ENCODE measurements at regions not wholly inside any gene's neighbourhood (a gene's known extent, or its start where the extent isn't known, plus 50 kb on each side); places are given as distances from the start of the nearest gene placed in this dataset.
"Not testable (repeated sequence)": the region's sequence is repeated elsewhere in the genome, so short reads cannot be mapped to it uniquely, and the experiment has no call there.

DNA sequence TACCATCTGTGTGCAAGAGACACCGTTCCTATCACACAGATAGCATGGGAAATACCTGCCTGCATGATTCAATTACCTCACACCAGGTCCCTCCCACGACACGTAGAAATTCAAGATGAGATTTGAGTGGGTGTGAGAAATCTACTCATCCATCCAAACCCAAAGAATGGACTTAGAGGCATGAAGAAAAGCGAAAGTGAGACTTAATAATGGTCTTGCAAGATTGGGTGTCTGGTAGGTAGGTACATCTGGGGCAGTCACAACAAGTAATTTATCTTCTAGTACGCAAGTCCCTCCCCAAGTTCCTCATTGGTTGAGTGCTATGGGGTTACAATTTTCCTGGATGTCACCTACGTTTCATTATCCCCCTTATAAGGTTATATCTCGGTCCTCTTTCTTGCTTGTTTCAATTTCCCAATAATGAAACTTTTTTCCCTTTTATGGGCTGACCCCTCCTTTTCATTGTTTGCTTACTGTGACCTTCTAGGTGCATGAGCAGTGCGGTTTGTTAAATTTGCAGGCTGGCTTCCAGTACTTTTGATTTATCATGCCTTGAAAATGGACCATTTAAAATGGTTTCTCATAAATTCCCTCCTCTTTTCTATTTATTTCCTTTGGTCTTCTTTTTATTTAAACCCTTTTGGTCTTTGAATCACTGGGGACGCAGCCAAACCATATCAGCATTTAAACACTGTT lies 63.1 kb upstream of the ZNF658 start:
- H3K9me3 Mint-ChIP-seq; H3K9me3 ChIP-seq (ENCODE audit: control insufficient read depth in 1 of 2, insufficient read depth in 1 of 2, low read length in 2 of 2); H3K36me3 Mint-ChIP-seq (ENCODE audit: low read depth); H3K4me3 Mint-ChIP-seq; intact Hi-C loops (cut with DNase I, micrococcal nuclease); H3K36me3 ChIP-seq (ENCODE audit: insufficient read depth, low read length); H3K27ac ChIP-seq (ENCODE audit: low read depth in 1 of 2, low read length in 2 of 2); H3K27ac Mint-ChIP-seq; ATAC-seq (ENCODE audit: poor library complexity); H3K4me1 ChIP-seq (ENCODE audit: insufficient read depth, low read length); H3K27me3 Mint-ChIP-seq; DNase-seq; H3K27me3 ChIP-seq (ENCODE audit: control insufficient read depth in 1 of 2, insufficient read depth in 2 of 2, low read length in 2 of 2); CTCF ChIA-PET; H3K4me3 ChIP-seq (ENCODE audit: low read length); POLR2A ChIA-PET; H3K4me1 Mint-ChIP-seq (ENCODE audit: low read depth): not testable (repeated sequence)

Data from CD4-positive, alpha-beta T cell (primary cell).